Trophoblast cell (in vitro differentiated cells and primary cell): ENCODE measurements at regions not wholly inside any gene's neighbourhood (a gene's known extent, or its start where the extent isn't known, plus 50 kb on each side); places are given as distances from the start of the nearest gene placed in this dataset.

Source experiments
- DNase-seq, 2 donors: peaks; one replicate each; pipeline ENCODE4 v3.0.0-alpha.2; 2016
- H2AFZ ChIP-seq: 2 replicates; pipeline ENCODE4 v1.6.1; 2013; ENCODE audit warnings: low read length, moderate library complexity, mild to moderate bottlenecking; ENCODE audit not compliant: insufficient read depth, poor library complexity
- H2AK5ac ChIP-seq: 2 replicates; pipeline ENCODE4 v1.6.1; 2013; ENCODE audit warnings: mild to moderate bottlenecking, low read length
- H2BK120ac ChIP-seq: 2 replicates; pipeline ENCODE4 v1.6.1; 2013; ENCODE audit warnings: low read length, mild to moderate bottlenecking, moderate library complexity; ENCODE audit not compliant: insufficient read depth, poor library complexity
- H2BK12ac ChIP-seq: 2 replicates; pipeline ENCODE4 v1.6.1; 2013; ENCODE audit warnings: mild to moderate bottlenecking, low read length, moderate library complexity
- H2BK5ac ChIP-seq: 2 replicates; pipeline ENCODE4 v1.6.1; 2013; ENCODE audit warnings: low read length, low read depth, moderate library complexity, mild to moderate bottlenecking; ENCODE audit not compliant: poor library complexity
- H3K14ac ChIP-seq: 2 replicates; pipeline ENCODE4 v1.6.1; 2013; ENCODE audit warnings: mild to moderate bottlenecking, low read length
- H3K18ac ChIP-seq: 2 replicates; pipeline ENCODE4 v1.6.1; 2013; ENCODE audit warnings: mild to moderate bottlenecking, low read length
- H3K23ac ChIP-seq: 2 replicates; pipeline ENCODE4 v1.6.1; 2013; ENCODE audit warnings: low read length
- H3K27ac ChIP-seq: 2 replicates; pipeline ENCODE4 v1.5.1; 2013; ENCODE audit warnings: low read depth, mild to moderate bottlenecking, inconsistent platforms, low read length, moderate library complexity
- H3K27me3 ChIP-seq: 2 replicates; pipeline ENCODE4 v1.6.1; 2013; ENCODE audit warnings: inconsistent platforms, mild to moderate bottlenecking, low read length, moderate library complexity; ENCODE audit not compliant: insufficient read depth
- H3K36me3 ChIP-seq, 2 experiments: 1 replicate in 1 of 2; 2 replicates in 1 of 2; pipeline ENCODE4 v1.6.1; 2013; ENCODE audit warnings: low read length in 2 of 2, mild to moderate bottlenecking in 2 of 2, moderate library complexity in 1 of 2; ENCODE audit not compliant: insufficient read depth in 2 of 2, control insufficient read depth in 1 of 2
- H3K4ac ChIP-seq: 2 replicates; pipeline ENCODE4 v1.6.1; 2013; ENCODE audit warnings: low read depth, mild to moderate bottlenecking, low read length, moderate library complexity
- H3K4me1 ChIP-seq, 2 experiments: 1 replicate in 1 of 2; 2 replicates in 1 of 2; pipeline ENCODE4 v1.6.1; 2013; ENCODE audit warnings: low read length in 2 of 2, mild to moderate bottlenecking in 2 of 2, moderate library complexity in 1 of 2; ENCODE audit not compliant: insufficient read depth in 2 of 2, control insufficient read depth in 1 of 2
- H3K4me2 ChIP-seq: 2 replicates; pipeline ENCODE4 v1.6.1; 2013; ENCODE audit warnings: inconsistent platforms, mild to moderate bottlenecking, low read length, moderate library complexity
- H3K4me3 ChIP-seq: 2 replicates; pipeline ENCODE4 v1.5.1; 2013; ENCODE audit warnings: mild to moderate bottlenecking, low read depth, low read length, inconsistent platforms
- H3K79me1 ChIP-seq: one replicate; pipeline ENCODE4 v1.6.1; 2013; ENCODE audit warnings: low read length
- H3K79me2 ChIP-seq: 2 replicates; pipeline ENCODE4 v1.6.1; 2013; ENCODE audit warnings: low read length, mild to moderate bottlenecking; ENCODE audit not compliant: control insufficient read depth, insufficient read depth, poor library complexity
- H3K9ac ChIP-seq: 2 replicates; pipeline ENCODE4 v1.6.1; 2013; ENCODE audit warnings: mild to moderate bottlenecking, low read length
- H3K9me3 ChIP-seq: 2 replicates; pipeline ENCODE4 v1.6.1; 2013; ENCODE audit warnings: low read depth, mild to moderate bottlenecking, control low read depth, inconsistent platforms, low read length; ENCODE audit not compliant: insufficient read depth
- H4K12ac ChIP-seq: 2 replicates; pipeline ENCODE4 v1.6.1; 2013; ENCODE audit warnings: low read depth, mild to moderate bottlenecking, low read length, moderate library complexity
- H4K8ac ChIP-seq: 2 replicates; pipeline ENCODE4 v1.6.1; 2013; ENCODE audit warnings: low read depth, mild to moderate bottlenecking, low read length, moderate library complexity
- H4K91ac ChIP-seq: one replicate; pipeline ENCODE4 v1.6.1; 2013; ENCODE audit warnings: low read depth, mild to moderate bottlenecking, low read length, moderate library complexity
- WGBS: extraction: QIAGEN DNeasy Blood & Tissue Kit; methylation state at CpG from one replicate; pipeline ENCODE4 v1.1.7; 2013; ENCODE audit warnings: missing lambda C conversion rate; ENCODE audit not compliant: insufficient read length, insufficient coverage; ENCODE audit errors: extremely low coverage; 5-methylcytosine and 5-hydroxymethylcytosine counted together

DNA sequence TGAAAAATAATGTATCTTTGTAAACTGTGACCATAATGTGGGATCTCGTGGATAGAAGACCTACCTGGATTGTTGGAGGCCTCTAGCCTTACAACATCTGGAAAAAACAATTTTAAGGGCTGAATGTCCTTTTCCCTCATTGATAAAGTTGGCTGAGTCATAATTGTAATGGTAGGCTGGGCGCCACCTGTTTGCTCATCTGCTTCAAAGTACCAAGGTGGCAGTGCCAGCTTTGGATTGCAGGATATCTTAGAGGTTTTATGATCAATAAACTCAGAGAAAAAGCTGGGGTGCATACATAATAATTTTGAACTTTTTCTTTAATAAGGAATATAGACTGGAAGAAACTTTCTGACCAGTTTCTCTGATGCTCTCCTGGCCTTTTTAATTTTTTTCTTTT lies 653.4 kb downstream of the MMUT start:
- Histone ChIP-seq H3K23ac (no peak overlapping the region), H2AK5ac (no peak overlapping the region), H3K27me3 (no peaks in the 10 kb centered on the region), H3K27ac (no peak overlapping the region), H3K9ac (no peak overlapping the region), H3K4me3 (no peak overlapping the region), H2BK120ac (no peak overlapping the region), H3K36me3 (no peaks in the 10 kb centered on the region), H3K4me1 (no peaks in the 10 kb centered on the region), H2AFZ (no peak overlapping the region), H3K14ac (no peak overlapping the region), H3K79me2 (no peaks in the 10 kb centered on the region), H3K18ac (no peak overlapping the region), H2BK5ac (no peak overlapping the region), H4K91ac (no peak overlapping the region), H3K4me2 (no peak overlapping the region), H4K8ac (no peak overlapping the region), H3K9me3 (no peaks in the 10 kb centered on the region), H4K12ac (no peak overlapping the region), H2BK12ac (no peak overlapping the region), H3K4ac (no peak overlapping the region), H3K79me1 (no peaks in the 10 kb centered on the region)
- no CpG with 5 or more reads among the region's 2 CpGs for WGBS
- DNase-seq: no peak

DNA sequence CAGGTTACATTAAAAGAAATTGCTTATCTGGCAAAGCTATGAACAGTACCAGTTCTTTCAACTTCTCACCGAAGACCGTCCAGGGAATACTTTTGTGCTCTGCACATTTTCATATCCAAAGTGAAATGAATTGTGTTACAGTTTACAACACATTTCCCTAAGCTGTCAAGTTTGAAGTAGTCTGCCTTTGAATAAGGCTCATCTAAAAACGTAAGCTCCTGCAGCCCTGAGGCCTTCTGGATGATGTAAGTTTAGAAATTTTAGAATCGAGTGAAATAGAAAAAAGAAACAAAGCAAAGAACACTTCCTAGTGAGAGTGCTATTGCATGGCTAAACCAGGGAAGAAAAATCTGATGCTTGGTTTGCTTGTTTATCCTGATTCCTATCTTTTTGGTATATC lies 653.8 kb downstream of the MMUT start:
- WGBS: no CpG with 5 or more reads among the region's 4 CpGs
- H2AK5ac ChIP-seq: no peak overlapping the region
- H2AFZ ChIP-seq: no peak overlapping the region
- no peaks in the 10 kb centered on the region for H3K79me1 ChIP-seq
- no peak overlapping the region for H4K8ac ChIP-seq
- H3K9me3 ChIP-seq: no peaks in the 10 kb centered on the region
- H3K79me2 ChIP-seq: no peaks in the 10 kb centered on the region
- H2BK12ac ChIP-seq: no peak overlapping the region
- H2BK5ac ChIP-seq: no peak overlapping the region
- H3K4me3 ChIP-seq: no peak overlapping the region
- H3K4me1 ChIP-seq: no peaks in the 10 kb centered on the region
- no peaks in the 10 kb centered on the region for H3K36me3 ChIP-seq
- no peak overlapping the region for H4K91ac ChIP-seq
- H3K23ac ChIP-seq: no peak overlapping the region
- no peak overlapping the region for H3K27ac ChIP-seq
- H3K14ac ChIP-seq: no peak overlapping the region
- no peaks in the 10 kb centered on the region for H3K27me3 ChIP-seq
- H3K9ac ChIP-seq: no peak overlapping the region
- DNase-seq: no peak
- no peak overlapping the region for H3K18ac ChIP-seq
- H2BK120ac ChIP-seq: no peak overlapping the region
- no peak overlapping the region for H3K4ac ChIP-seq
- H3K4me2 ChIP-seq: no peak overlapping the region
- no peak overlapping the region for H4K12ac ChIP-seq

DNA sequence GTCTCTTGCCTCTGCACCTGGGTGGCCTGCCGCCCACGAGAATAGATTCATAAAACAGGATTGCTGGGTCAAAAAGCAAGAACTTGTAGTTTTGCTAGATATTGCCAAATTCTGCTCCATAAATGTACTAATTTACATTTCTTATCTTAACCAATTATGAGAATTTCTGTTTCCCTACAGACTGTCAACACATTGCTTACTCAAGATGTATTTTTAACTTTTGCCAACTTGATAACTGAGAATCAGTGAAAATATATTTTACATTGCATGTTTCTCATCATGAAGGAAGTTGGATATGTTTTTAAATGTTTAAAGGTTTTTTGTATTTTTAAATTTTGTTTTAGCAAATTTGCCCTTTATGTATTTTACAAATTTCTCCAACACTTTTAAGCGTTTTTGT lies 664.8 kb downstream of the MMUT start:
- Histone ChIP-seq H4K12ac (no peak overlapping the region), H3K14ac (no peak overlapping the region), H2BK120ac (no peak overlapping the region), H3K9me3 (no peaks in the 10 kb centered on the region), H3K4me1 (no peaks in the 10 kb centered on the region), H3K79me2 (no peaks in the 10 kb centered on the region), H3K4ac (no peak overlapping the region), H4K91ac (no peak overlapping the region), H2BK5ac (no peak overlapping the region), H2AFZ (no peak overlapping the region), H3K4me3 (no peak overlapping the region), H3K79me1 (no peaks in the 10 kb centered on the region), H3K9ac (no peak overlapping the region), H3K4me2 (no peak overlapping the region), H4K8ac (no peak overlapping the region), H2BK12ac (no peak overlapping the region), H3K36me3 (no peaks in the 10 kb centered on the region), H3K18ac (no peak overlapping the region), H2AK5ac (no peak overlapping the region), H3K23ac (no peak overlapping the region), H3K27ac (no peak overlapping the region), H3K27me3 (no peaks in the 10 kb centered on the region)
- DNase-seq: no peak
- no CpG with 5 or more reads among the region's 3 CpGs for WGBS

DNA sequence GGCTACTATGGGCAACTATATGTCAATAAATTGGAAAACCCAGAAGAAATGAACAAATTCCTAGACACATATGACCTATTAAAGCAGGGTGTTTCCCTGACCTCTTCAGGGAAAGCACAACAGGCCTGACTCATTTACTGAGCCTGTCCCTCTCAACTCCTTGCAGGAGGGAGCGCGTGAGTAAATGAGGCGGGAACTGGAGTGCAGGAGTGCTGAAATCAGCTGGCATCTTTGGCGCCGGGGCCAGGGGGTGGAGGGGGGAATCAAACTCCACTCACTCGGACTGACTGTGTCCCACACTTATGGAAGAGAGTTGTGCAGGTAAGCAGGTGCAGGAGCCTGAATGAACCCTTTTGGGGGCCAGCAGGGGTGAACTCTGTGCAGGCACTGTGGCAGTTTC lies 671.2 kb upstream of the PTCHD4 start:
- H3K4me3 ChIP-seq: no peak overlapping the region
- H3K9ac ChIP-seq: no peak overlapping the region
- H2BK12ac ChIP-seq: no peak overlapping the region
- H3K27ac ChIP-seq: no peak overlapping the region
- peaks cover 1% of the 10 kb centered on the region for H3K9me3 ChIP-seq
- no peak overlapping the region for H3K4ac ChIP-seq
- H4K8ac ChIP-seq: no peak overlapping the region
- H3K36me3 ChIP-seq: no peaks in the 10 kb centered on the region
- no peak overlapping the region for H3K14ac ChIP-seq
- no peaks in the 10 kb centered on the region for H3K79me1 ChIP-seq
- no peak overlapping the region for H3K4me2 ChIP-seq
- H3K4me1 ChIP-seq: no peaks in the 10 kb centered on the region
- H4K12ac ChIP-seq: no peak overlapping the region
- no peak overlapping the region for H3K23ac ChIP-seq
- DNase-seq: no peak
- no peaks in the 10 kb centered on the region for H3K27me3 ChIP-seq
- no peak overlapping the region for H2AK5ac ChIP-seq
- H2AFZ ChIP-seq: no peak overlapping the region
- no peak overlapping the region for H4K91ac ChIP-seq
- no peaks in the 10 kb centered on the region for H3K79me2 ChIP-seq
- no peak overlapping the region for H2BK120ac ChIP-seq
- no peak overlapping the region for H2BK5ac ChIP-seq
- no CpG with 5 or more reads among the region's 6 CpGs for WGBS
- no peak overlapping the region for H3K18ac ChIP-seq
